ENCODE measurements at regions not wholly inside any gene's neighbourhood (a gene's known extent, or its start where the extent isn't known, plus 50 kb on each side); places are given as distances from the start of the nearest gene placed in this dataset.
"Not testable (repeated sequence)": the region's sequence is repeated elsewhere in the genome, so short reads cannot be mapped to it uniquely, and the experiment has no call there.

DNA sequence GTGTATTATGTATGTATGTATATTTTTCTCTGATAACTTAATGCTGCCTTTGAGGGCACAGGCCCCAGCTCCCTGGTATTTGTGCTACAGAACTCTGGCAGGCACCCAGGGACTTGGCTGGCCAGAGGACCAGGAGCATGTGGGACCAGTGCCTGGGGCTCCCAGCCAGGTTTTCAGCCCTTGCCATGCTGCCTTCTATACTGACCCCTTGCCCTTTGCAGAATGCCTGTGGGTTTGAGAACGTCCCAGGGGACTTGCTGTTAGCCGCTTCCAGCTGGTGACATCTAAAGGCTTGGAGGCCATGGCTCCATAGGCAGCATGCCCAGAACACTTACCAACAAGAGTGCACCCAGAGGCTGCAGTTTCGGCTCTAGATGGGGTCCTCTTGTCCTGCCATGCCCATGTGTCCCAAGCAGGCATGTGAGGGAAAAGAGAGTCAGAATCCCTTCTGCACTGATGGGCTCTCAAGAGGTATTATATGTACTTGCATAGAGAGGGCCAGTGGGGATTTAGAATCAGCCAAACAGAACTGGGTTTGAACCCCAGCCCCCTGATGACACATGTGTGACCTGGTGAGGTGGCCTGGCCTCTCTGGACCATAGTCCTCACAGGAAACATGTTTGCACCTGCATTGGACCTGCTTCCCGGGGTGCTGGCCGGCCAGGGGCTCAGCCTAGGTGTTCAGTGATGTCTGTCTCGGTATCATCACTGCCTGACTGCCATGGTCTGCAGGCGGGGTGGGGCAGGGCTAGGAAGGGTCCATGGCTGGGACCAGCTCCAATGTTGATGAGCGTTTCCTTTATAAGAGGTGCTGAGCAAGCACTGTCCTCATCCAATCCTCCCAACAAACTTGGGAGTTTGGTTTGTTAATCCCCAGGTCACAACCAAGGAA, 119.2 kb upstream of the FHL2 start:
- TF ChIP-seq, protein P1, sequence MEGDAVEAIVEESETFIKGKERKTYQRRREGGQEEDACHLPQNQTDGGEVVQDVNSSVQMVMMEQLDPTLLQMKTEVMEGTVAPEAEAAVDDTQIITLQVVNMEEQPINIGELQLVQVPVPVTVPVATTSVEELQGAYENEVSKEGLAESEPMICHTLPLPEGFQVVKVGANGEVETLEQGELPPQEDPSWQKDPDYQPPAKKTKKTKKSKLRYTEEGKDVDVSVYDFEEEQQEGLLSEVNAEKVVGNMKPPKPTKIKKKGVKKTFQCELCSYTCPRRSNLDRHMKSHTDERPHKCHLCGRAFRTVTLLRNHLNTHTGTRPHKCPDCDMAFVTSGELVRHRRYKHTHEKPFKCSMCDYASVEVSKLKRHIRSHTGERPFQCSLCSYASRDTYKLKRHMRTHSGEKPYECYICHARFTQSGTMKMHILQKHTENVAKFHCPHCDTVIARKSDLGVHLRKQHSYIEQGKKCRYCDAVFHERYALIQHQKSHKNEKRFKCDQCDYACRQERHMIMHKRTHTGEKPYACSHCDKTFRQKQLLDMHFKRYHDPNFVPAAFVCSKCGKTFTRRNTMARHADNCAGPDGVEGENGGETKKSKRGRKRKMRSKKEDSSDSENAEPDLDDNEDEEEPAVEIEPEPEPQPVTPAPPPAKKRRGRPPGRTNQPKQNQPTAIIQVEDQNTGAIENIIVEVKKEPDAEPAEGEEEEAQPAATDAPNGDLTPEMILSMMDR (conservative IDR thresholded peaks at IDR 0.05; ENCODE audit: low read depth, low read length), result no peak
- H3K4me3 ChIP-seq (ENCODE audit: low read depth, low read length), result no peak overlapping the region
- DNase-seq (ENCODE audit: low read depth), result no peak

DNA sequence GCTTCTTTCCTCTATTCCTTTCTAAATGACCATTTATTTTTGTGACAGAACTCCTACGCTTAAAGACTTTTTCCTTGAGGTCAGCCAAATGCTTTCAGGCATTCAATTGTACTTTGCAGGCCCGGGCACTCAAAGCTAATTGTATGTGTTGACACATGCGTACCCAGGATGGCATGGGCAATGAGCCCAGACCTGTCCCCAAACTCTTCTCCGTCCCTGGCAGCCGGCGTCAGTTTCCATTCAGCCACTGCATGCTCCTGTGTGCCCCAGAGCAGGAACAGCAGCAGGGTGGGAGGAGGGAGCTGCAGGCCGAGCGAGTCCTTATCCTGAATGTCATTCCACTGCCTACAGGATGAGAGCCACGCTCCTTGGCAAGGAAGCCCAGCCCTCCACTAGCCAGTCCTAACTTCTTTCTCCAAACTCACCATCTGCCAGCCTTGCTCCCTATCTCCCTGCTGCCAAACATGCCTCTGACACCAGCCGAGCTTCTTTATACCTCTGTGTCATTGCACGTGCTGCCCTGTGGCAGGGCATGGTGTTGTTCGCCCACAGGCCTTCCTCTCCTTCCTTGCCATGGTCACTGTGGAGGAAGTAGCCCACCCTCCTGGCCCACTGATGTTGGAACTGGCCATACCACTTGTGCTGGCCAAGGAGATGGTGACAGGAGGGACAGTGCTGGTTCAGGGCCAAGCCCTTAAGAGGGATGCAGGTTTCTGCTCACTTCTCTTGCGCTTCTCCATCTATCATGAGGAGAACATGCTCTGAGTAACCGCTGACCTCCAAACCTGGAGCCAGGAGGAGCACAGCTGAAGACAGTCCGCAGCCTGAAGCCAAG, 116.9 kb upstream of the FHL2 start:
- TF ChIP-seq, protein P1 (conservative IDR thresholded peaks at IDR 0.05; ENCODE audit: low read depth, low read length), result no peak
- H3K4me3 ChIP-seq (ENCODE audit: low read depth, low read length), result no peak overlapping the region
- DNase-seq (ENCODE audit: low read depth), result no peak

DNA sequence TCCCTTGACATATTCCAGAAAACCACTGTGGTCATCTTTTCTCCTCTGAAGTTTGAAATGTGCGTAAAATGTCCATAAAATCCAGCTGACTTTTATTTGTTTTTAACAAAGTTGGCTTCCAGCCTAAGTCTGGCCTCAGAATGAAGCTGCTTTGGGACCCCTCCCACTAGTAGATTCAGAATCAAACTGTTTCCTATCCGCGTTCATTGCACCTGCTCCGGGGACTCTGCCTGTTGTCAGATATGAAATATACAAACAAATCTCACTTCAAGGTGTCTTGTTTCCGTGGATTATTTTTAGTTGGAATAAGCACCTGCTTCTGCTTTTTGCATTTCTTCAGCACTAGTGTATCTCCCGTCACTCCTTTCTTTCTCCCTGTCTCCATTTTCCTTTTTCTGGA, 115.7 kb upstream of the FHL2 start:
- TF ChIP-seq, protein P1 (conservative IDR thresholded peaks at IDR 0.05; ENCODE audit: low read depth, low read length), result no peak
- DNase-seq (ENCODE audit: low read depth), result no peak

DNA sequence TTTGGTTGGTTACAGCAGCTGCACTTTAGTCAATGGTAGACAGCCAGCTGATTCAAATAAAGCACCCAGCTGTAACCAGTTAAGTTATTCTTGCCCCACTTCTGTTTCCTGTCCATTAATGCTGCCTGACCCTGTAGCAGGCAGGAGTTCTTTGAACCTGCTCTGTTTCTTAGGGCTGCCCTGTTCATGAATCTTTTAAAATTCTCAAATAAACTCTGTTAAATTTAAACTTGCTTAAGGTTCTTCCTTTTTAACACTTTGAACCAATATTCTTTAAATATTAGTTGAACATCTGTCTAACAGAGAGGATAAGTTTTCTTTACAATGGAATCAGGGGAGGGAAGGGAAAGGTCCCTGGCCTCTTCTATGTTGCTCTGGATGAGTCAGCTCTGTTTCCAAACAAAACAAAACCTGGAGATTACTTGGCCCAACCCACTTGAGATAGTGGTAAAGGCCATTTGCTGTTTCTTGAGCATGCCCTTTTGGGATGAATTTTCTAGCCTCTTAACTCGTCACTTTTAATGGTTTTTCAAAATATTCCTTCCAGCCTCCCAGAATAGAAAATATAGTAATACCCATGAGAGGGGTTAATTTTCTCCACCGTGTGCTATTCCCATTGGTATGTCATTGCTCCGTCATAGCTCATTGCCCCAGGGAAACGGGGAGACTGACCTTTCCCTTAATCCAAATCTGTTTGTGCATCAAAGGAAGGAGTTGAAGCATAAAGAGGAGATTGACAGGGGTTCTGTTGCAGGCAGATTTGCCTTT, 112.1 kb upstream of the FHL2 start:
- H3K4me3 ChIP-seq (ENCODE audit: low read depth, low read length), result no peak overlapping the region
- peak; percentile 82 for DNase-seq (ENCODE audit: low read depth)
- TF ChIP-seq, protein P1 (conservative IDR thresholded peaks at IDR 0.05; ENCODE audit: low read depth, low read length), result no peak

More for the DNA sequence above, 115.7 kb upstream of the FHL2 start:
- no peak overlapping the region for H3K4me3 ChIP-seq (ENCODE audit: low read depth, low read length)

DNA sequence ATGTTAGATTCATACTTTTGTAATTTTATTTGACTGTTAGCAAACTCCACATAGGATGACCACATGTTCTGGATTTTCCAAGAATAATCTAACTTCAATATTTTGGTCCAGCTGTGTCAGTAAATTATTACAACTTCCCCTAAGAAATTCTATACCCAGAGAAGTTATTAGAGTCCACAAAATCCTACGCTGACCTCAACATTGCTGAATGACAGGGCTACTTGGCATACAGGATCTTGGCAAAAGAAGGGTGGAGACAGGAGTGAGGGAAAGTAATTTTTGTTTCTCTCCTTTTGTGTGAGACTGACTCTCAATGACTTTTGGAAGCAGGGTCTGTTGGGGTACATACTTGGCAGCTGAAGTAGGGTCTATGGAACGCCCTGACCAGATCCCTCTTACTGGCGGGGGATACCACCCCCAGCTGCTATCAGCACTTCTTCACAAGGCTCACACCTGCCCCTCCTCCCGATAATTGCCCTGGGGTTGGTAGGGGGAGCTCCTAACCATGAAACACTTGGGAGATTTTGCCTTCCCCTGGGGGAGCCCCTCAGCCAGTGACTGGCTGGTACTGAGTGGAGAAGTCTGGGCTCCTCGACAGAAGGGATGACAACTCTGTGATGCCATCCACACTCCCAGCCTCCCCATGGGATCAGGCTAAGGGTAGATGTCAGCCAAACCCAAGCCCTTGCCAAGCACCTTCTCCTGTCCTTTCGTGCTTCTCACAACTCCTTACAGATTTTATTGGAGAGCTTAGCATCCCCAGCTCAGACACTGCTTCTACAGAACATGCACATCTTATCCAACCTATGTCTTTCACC, 110.6 kb upstream of the FHL2 start:
- TF ChIP-seq, protein P1 (conservative IDR thresholded peaks at IDR 0.05; ENCODE audit: low read depth, low read length), result no peak
- no peak for DNase-seq (ENCODE audit: low read depth)
- no peak overlapping the region for H3K4me3 ChIP-seq (ENCODE audit: low read depth, low read length)

DNA sequence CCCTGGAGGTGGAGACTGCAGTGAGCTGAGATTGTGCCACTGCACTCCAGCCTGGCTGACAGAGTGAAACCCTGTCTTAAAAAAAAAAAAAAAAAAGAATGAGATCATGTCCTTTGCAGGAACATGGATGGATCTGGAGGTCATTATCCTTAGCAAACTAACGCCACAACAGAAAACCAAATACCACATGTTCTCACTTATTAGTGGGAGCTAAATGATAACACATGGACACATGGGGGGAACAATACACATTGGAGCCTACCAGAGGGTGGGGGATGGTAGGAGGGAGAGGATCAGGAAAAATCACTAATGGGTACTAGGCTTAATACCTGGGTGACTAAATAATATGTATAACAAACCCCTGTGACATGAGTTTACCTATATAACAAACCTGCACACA, 108.0 kb upstream of the FHL2 start:
- DNase-seq (ENCODE audit: low read depth); H3K4me3 ChIP-seq (ENCODE audit: low read depth, low read length): not testable (repeated sequence)
